ENCODE measurements at regions not wholly inside any gene's neighbourhood (a gene's known extent, or its start where the extent isn't known, plus 50 kb on each side); places are given as distances from the start of the nearest gene placed in this dataset.
"Not testable (repeated sequence)": the region's sequence is repeated elsewhere in the genome, so short reads cannot be mapped to it uniquely, and the experiment has no call there.

DNA sequence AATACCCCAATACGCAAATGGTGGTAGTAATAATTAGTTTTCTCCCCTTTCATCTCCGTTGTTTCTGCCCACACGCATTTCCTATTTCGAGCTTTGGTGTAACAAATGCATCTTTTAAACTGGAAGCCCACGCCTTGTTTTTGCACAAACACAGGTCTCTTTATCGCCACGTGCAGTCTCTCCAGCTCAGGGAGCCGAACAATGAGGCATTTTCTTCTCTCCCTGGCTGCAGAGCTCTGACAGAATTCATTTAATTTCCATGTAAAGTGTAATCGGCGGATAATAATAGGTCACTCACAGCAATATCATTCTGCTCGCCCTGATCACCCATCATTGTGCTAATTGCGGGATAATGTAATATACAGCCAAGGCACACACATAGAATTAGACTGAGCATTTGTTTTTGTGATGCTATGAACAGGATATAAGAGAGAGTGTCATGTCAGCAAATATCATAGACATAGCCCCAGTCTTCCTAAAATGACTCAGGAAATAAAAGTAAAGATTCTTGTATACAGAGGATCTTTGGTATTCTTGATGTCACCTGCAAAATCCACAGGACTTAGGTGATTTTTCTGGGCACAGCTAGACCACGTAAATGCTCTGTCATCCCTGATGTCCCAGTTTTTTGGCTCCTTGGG, 452.6 kb upstream of the CDH11 start:
- no peak for DNase-seq

DNA sequence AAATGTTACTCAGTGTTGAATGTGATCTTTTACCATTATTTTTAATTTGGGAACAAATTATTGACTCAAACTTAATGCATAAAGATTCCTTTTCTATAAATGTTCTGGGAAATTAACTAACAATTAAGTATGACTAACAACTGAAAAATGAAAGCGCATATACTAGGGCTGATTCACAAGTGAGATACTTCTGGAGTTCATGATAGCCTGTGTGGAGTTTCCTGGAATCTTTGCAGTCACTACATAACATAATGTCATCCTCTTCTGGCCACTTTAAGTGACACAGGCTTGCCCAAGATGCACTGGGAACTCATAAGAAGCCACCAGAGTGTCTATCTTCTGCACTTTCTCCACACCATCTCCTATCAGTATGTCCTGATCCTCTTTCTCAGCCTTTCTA, 450.3 kb upstream of the CDH11 start:
- no peak for DNase-seq

DNA sequence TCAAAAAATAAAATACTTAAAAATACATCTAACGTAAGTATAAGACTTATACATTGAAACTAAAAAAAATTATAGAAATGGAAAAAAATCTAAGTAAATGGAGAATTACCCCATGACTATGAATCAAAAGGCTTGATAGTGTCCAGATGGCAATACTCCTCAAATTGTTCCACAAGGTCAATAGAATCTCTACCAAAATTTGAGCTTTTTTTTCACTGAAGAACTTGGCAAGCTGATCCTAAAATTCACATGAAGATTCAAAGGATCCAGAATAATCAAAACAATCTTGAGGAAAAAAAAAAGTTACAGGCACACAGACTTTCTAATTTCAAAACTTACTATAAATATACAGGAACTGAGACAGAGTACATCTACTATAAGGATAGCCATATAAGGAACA, 448.4 kb upstream of the CDH11 start:
- no peak for DNase-seq

DNA sequence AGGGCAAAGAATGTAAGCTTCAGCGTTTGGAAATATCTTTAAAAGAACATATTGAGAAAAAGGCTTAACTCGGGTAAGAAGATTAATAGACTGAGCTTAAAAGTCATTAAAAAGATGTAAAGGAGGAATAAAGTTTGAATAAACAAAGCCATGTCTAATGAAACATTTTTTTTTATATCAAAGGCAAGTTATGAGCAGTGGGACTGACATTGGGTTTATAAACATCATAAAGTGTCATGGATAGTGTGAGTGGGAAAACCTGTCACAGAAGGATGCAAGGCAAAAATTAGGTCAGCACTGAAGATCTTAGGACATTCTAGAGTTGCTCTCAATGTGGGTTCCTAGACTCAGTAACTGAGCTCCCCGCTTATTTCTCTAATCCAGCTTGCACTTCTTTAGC, 438.0 kb upstream of the CDH11 start:
- DNase-seq, result no peak

DNA sequence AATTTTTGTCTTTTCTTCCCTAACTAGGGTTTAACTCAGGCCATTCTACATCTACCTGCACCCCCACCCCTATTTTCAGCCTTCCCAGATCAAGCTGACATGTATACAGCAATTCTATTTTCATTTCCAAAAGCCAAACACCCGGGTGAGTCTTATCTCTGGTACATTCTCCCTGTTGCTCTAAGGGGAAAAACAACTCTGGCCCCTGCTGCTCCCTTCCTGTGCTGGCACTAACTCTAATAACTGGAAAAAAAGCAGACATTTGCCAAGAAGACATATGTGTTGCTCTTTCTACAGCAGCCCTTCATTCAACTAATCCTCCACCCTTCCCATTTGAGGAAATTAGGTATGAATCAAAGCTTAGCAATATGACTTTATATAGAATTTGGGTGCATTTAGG, 427.8 kb upstream of the CDH11 start:
- DNase-seq, result not testable (repeated sequence)

DNA sequence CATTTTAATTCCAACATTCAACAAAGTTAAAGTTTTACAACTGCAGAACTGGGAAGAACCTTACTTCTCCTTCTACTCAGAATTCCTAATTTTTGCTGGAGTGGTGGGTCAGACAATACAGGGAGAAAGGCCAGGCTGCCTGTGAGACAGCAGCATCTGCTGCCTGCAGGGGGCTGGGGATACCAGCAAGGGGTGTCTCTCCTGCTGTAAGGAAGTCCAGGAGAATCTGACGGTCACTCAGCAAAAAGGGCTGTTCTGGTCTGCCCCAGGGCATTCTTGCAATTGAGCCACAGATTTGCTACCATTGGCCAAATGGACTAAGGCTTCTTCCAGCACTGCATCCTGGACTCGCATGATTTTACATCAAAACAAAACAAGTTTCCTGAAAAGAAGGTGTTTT, 426.6 kb upstream of the CDH11 start:
- DNase-seq, result no peak

DNA sequence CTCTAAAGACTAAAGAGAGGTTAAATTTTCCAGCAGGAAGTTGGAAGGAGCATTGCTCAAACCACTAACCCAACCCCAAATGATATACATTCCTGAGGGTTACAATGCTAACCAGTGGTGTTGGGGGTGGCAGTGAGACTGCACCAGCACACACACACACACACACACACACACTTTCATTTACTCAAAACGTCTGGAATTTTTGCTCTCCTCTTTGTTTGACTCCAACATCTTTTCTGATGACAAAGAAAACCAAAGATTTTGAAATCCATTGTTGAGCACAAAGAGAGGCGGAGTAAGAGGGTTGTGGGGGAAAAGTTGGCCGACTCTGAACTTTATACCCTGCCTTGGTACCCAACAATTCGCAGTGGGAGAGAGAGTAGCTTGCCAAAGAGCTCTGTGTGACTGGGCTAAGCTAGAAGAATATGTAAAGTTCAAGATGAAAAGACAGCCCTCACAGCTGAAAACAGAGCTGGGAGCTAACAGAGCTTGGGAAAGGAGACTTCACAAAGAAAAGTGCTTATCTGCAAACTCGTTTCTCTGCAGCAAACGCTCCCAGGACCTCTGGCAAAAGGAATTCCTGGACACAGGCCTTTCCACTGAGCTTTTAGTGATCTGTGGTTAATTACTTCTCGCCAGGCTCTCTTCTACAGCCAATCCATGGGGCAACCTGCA, 426.0 kb upstream of the CDH11 start:
- no peak for DNase-seq

DNA sequence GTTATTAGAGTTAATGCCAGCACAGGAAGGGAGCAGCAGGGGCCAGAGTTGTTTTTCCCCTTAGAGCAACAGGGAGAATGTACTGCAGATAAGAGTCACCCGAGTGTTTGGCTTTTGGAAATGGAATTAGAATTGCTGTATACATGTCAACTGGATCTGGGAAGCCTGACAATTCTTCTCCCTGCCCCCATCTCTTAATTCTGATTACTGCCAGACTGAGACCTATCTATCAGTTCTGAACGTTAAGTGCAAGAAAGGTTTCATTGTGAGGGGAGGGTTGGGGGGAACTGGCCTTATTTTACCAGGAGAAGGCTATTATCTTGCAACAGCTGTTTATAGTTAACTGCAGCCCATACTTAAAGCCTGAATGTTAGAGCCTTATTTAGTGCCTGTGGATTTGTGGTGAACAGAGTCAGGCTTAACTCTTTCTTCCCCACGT, 424.5 kb upstream of the CDH11 start:
- no peak for DNase-seq

DNA sequence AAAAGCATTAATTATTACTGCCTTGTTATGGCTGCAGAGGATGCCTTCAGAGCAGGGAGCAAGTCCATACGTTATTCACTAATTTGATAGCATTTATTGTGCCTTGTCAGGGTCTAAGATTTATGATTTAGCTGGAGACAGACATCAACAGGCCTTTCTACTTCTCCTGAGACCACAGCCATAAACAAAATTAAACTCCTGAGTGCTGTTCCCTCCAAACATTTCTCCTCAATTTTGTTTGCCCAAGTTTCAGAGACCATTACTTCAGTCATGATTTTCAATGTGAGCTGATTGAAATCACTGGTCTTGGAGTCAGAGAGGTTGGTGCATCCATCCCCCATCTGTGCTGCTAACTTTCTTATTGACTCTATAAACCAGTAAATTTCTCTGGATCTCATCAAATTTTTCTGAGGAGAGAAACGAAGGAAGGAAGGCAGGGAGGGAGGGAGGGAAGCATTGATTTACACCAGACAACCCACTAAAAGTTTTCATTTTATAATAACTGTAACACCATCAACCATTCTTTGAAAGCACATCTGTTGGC, 423.6 kb upstream of the CDH11 start:
- no peak for DNase-seq

DNA sequence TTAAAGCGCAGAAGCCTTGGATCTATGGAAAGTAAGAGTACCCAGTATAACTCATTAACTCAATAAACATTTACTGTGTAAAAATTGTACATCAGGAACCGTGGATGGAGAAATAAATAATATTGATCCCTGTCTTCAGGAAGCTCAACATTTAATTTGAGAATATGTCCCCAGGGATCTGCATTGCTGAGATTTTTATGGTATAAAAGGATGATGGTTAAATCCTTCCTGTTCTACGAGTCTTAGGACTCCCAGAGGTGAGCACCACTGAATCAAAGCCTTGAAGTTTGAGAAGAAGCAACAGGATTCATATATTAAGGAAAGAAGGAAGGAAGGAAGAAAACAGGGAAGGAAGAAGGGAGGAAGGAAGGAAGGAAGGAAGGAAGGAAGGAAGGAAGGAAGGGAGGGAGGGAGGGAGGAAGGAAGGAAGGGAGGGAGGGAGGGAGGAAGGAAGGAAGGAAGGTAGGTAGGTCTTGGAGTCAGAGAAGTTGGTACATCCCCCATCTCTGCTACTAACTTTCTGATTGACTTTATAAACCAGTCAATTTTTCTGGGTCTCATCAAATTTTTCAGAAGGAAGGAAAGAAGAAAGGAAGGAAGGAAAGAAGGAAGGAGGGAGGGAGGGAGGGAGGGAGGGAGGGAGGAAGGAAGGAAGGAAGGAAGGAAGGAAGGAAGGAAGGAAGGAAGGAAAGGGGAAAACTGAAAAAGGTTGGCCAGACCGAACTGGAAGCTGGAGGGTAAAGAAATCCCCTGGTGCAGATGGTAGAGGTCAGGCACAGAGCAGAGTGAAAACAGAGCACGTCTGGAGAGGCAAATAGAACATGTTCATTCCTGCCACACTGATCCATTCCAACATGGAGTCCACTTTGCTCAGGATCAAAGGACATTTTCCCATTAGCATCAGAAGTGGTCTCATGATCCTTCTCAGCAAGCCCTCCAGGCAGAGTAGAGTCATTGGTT, 422.2 kb upstream of the CDH11 start:
- DNase-seq, result no peak

DNA sequence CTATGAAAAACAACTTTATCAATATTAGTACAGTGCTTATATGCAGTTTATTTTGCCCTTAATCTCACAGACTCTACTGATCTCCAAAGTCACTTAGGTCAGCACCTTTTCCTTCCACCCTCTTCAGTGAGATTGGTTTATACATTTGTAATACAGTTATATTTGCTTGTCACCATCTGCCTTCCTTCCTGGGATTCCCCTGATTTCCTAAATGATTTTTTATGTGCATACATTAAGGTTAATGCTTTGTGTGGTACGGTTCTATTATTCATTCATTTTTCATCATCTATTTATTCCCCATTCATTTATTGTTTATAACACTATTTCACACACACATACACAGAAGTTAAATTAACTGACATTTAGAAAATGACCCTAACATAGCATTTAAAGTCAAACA, 419.8 kb upstream of the CDH11 start:
- no peak for DNase-seq

DNA sequence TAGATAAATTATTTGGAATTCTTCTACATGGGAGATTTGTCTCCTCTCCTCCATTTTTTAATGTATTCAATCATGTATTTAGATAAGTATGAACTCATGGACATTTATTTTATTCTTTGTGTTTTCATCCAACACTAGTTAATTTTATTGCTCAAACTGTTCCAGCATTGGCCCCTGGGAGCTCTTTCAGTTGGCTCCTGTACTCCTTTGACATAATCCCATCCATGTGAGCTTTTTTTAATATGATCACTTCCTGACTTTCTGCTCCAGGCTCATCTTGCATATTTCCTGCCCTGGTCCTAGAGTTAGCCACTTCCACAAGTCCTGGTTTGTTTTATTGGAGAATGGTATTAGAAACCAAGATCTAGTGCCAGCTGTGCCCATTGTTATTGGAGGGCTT, 419.0 kb upstream of the CDH11 start:
- DNase-seq, result no peak

DNA sequence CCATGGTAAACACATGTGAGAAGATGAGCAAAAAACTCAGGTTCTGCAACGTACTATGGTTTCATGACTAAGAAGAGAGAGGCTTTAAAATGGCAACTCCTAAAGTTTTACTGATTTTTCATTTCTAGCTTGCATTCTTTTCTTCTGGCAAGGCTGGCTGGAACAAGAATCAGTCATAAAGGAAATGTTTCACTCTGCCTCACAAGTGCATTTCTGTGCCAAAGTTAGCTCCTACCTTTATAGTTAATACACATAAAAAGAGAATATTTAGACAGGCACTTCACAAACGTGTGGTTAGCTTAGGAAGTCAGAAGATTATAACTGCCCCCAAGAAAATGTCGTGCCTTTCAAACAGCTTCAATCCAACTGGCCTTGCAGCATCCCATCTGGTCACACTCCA, 417.1 kb upstream of the CDH11 start:
- no peak for DNase-seq

DNA sequence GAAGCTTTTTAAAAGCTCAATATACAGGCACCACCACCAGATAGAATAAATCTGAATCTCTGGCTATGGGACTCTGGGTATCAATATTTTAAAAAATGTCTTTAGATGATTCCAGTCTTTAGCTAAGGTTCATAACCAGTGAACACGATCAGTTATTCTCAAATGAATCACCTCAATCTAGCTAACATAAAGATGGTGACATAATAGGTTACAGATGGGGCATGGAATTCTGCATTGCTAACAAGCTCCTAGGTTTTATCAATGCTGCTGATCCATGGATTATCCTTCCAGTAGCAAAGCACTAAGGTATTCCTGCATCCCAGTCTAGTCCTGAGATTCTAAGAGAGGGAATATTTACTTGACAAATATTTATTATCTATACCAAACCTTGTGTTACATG, 415.5 kb upstream of the CDH11 start:
- DNase-seq, result no peak

DNA sequence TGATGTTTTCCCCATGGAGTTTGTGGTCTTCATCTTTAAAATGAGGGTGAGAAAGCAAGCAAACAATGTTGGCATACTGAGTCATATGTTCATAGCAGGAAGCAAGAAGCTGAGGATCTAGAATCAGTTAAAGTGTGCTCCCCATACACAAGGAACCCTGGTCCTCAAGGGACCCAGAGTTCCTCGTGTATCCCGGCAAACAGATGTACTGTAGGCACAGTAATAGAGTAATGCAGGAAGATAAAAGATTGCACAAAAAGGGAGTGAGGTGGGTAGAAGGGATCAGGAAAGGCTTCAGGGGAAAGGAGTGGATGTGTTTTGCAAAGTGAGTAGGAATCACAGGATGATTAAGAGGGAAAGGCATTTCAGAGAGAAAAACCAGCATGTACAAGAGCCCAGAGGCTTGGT, 412.3 kb upstream of the CDH11 start:
- DNase-seq, result no peak

DNA sequence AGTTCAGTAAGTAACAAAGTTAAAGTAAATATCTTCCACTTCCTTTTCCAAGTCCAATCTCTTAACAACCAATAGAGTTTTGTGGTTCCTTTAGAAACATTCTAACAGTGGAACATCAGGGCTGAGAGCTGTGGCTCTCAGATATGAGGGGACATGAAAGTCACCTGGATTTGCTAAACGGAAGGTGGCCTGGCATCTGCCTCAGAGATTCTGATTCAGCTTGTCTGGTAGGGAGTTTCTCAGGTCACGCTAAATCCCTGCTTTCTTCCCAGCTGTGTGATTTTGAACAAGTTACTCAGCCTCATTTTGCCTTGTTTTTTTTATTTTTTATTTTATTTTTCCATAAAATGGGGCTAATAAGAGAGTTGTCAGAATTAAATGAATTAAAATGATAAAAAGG, 411.0 kb upstream of the CDH11 start:
- no peak for DNase-seq

DNA sequence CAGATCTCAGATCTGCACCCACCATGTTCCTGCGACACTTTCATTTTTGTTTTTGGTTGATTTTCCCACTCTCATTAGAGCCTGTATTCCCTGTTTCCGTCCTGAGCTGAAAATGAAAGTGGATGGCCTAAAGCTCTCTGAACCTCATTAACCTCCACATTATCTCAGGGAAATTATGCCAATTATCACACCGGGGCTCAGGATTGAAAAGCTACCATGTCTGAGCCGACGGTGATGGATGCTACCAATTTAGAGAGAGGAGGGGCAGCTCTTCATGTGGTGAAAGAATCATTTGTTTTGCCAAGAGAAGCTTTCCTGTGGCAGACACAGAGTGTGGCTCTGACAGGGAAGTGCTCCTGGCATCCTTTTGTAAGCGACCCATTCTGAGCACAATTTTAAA, 410.4 kb upstream of the CDH11 start:
- DNase-seq, result no peak

DNA sequence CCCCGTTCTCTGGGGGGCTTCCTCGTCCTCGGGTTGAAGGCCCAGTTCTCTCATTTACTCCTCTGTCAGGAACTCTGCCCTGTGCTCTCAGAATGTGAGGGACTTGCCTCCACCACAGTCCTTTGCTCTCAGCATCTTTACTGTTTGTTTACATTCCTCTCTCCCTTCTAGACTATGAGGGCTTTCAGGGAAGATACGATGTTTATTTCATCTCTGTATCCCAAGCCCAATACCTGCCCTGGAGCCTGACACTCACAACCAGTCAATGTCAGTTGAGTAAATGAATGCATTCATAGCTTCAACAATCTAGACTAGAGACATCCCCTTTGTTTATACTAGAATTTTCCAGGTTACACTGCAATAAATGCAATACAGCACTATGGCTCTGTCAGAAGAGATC, 409.6 kb upstream of the CDH11 start:
- no peak for DNase-seq

DNA sequence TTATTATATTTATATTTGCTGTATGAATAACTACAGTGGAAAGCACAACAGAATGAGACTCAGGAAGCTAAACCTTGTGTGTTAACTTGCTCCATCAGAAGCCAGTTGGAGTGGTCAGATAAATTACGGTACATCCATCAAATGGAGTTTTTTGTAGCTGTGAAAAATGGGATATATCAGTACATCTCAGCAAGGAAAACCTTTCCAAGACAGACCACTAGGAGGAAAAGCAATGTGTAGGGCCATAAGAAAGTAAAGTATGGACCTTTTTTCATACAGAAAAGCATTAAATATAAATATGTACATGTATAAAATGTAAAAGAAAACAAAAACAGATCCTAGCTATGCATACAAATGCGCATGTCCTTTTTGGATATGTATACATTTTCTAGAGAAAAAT, 403.8 kb upstream of the CDH11 start:
- no peak for DNase-seq

DNA sequence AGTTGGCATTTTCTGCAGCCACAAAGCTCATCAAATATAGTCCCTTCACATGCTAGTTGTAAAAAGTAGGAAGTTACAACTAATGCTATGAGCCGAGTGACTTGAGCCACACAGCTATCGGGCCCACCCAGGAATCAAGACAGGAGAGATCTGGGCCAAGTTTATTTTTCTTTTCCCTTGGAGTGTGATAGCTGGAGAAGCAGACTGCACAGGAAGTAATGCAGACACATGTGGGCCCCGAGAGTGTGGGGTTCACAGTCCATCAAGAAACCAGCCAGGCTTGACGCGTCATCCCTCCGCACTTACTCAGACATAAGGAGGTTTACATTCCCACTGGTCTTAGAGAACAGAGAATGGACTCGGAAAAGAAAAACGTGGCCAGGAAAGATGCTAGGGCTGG, 403.1 kb upstream of the CDH11 start:
- DNase-seq, result no peak

DNA sequence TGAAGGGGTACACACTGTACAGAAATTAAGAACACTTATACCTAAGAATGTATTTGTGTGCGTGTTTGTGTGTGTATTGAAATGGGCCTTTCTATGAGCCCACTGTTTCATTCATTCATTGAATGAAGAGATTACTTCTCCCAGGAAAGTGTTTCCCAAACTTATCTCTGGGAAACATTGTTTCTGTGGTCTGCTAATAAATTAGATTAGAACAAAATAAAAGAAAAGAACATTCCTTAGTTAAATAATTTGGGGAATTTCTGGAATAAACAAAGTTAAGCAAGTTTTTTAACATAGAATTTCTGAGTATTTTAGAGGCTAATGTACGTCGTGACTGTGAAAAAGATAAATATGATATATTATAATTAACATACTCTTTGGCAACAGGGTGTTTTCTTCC, 402.4 kb upstream of the CDH11 start:
- no peak for DNase-seq

DNA sequence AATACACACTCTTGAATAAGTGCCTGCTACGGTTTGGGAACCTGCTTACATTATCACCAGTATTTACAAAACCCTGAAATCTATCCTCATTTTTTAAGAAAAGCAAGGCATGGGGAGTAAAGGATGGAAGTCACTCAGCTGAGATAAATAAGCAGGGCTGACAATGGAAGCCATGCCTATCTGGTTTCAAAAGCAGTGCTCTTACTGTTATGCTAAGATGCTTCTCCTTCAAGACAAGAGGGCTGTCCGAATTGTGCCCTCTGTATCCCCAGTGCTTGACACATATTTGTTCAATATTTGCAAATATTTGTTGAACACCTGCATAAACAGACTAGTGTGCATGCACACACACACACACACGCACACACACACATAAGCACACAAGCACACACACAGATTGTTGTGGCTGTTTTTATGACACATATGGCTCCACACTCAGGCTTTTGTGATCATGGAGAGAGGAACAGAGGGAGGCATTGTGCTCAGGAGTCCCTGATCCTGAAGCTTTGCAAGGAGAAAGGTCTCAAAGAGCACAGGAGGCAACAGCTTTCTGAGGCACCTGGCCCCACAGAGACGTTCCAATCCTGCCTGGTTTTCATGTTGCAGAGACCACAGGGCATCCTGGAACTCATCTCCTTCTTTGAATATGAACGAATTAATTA, 401.6 kb upstream of the CDH11 start:
- no peak for DNase-seq

DNA sequence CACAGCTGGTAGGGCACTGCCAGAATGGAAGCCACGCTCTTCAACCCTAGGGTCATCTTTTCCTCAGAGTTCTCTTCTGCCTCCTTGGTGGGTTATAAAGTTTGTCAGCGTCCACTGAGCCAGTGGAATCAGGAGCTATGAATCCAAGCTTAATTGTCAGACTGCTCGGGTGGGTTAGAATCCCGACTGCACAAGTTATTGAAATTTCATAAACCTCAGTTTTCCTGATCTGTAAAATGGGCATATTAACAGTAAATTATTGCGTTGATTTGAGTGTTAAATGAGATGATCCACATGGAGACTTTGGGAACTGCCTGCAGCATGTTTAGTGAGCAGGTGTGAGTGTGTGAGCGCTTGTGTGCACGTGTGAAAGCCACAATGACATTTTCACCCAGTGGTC, 400.5 kb upstream of the CDH11 start:
- no peak for DNase-seq

All from SIG-M5 (cell line).